NOMO-1 (cell line): ENCODE measurements at regions not wholly inside any gene's neighbourhood (a gene's known extent, or its start where the extent isn't known, plus 50 kb on each side); places are given as distances from the start of the nearest gene placed in this dataset.

Experiments used
- DNase-seq, 2 experiments: peaks; one replicate each; lab custom pipeline; 2025; ENCODE audit not compliant: unreplicated experiment in 2 of 2; lab: John Stamatoyannopoulos, UW

DNA sequence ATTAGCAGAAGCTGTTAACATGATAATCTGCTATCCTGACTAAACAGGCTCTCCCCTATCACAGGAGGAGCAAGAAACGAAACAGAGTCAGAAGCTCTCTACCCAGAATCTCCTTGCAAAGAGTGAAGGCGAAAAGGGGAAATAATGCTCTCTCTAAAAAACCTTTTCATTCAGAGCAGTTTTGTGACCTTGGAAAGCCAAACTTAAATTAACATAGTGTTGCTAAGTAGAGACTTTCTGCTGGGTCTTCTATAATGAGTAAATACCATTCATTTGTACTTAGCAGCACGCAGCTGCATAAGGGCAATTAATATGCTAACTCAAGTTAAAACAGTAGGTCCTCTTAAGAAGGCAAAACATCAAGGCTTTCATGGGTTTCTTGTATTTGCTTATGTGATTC, 101.7 kb upstream of the GPR139 start:
- peak in 1 of 2 experiments; percentile 0 for DNase-seq

DNA sequence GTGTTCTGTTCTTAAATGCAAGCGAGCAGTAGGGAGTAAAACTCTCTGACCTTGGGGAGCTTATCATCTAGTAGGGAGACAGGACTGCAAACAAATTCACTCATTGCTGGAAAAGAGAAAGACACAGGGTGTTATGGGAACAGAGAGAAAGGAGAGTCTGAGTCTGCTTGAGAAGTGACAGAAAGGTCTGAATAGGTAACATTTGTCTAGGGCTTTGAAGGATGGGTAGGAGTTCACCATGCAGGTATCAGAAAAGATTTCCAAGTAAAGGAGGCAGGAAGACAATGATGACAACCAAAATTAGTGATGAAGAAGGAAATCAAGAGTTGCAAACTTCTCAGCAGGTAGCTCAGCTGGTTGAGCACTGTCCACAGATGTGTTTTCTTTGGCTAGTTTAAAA, 93.6 kb upstream of the GPR139 start:
- DNase-seq = no peak

DNA sequence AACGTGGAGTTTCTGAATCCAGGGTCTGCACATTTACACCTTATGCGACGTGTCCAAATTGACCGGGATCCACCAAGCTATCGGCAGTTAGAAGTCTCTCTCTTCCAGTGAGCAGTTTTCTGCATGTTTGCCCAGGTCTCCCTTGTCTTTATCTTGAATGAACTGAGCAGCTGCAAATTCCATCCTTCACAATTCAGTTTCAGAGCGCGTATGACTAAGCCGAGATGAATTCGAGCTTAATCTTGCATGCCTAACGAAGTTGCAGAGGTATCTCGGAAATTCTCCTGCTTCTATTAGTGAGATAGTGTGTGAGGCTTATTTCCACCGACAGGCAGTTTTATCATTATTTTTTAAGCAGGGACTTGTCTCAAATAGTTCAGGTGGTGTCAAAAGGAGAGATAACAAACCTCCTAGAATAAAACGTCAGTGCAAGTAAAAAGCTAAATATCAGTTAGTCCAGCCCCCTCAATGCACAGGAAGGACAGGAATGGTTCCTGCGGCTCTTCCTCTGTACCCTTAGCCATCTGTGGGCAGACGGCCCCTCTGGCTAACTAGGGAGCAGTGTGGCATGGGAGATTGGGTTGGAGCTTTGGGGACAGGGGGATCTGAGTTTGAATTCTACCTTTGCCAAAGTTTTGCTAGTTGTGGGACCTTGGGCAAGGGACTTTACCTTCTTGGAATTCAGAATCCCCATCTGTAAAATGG, 93.0 kb upstream of the GPR139 start:
- DNase-seq = no peak

DNA sequence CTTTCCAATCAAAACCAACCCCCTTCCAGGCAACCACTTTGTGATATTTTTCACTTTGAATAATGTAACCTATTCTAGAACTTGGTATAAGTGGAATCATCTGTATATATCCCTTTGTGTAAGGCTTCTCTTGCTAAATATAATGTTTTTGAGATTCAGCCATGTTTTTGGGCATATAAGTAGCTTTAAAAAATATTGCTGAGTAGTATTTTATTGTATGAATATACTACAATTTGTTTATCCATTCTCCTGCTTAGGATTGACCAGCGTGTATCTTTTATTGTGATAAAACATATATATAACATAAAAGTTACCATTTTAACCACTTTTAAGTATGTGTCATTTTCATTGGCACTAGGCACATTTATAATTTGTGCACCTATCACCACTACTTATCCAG, 79.8 kb upstream of the GPR139 start:
- DNase-seq = no peak

DNA sequence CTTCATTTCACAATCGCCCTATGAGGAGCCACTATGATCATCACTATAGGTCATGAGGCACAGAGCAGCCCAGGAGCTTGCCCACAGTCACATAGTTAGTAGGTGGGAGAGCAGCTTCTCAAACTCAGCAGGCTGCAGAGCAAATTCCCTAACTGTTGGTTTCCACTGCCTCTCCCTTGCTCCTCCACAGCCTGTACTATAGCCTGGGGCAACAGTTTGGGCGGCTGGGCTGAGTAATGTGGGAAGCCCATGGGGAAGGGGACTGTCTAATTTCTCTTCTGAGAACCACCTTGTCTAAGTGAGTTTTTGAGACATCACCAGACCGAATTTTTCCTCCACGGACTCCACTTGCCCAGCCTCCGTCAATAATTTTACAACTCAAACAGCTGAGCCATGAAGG, 73.4 kb upstream of the GPR139 start:
- DNase-seq = no peak

DNA sequence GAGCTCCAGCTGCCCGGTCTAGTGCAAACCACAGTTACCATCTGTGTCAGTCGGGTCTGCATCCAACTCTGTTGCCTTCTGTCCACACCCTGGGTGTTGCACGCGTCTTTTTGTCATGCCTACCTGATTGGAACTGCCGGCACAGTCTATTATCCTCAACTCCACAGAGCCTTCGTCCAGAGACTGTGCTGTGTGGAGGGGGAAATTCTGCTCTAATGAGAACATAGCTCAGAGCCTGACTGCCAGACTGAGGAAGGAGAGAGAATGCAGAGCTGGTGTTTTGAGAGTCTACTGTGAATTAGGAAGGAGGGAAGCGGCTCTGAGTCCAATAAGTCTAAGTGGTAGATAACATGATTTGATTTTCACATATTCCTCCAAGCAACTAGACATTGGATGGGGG, 68.3 kb upstream of the GPR139 start:
- DNase-seq = no peak

DNA sequence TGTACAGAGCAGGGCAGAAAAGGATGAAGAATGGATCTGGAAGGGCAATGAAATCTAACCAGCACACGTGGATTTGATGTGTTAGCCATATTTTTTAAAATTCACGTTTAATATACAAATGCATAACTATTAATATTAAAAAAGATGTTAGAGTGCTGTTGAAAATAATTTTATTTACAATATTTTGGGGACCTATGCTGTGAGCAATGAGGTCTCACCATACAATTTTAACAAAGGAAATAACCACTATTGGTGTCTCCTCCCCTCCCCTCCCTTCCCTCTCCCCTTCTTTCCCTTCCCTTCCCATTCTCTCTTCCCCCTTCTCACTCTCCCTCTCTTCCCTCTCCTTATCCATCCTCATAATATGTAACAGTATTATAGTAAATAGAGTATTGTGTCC, 64.2 kb upstream of the GPR139 start:
- no peak for DNase-seq

DNA sequence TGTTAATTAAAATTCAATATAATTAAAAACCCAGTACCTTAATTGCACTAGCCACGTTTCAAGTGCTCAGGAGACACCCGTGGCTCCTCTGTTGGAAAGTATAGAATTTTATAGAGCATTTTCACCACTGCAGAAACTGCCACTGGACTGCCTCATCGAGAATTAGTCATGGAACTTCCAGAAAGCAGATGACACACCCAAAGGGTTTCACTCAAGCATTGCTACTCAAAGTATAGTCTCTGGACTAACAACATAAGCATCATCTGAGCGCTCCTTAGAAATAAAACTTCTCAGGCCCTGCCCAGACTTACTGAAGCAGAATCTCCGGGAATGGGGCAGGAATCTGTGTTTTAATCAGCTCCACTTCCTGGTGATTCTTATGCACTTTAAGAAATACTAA, 63.5 kb upstream of the GPR139 start:
- DNase-seq = no peak

DNA sequence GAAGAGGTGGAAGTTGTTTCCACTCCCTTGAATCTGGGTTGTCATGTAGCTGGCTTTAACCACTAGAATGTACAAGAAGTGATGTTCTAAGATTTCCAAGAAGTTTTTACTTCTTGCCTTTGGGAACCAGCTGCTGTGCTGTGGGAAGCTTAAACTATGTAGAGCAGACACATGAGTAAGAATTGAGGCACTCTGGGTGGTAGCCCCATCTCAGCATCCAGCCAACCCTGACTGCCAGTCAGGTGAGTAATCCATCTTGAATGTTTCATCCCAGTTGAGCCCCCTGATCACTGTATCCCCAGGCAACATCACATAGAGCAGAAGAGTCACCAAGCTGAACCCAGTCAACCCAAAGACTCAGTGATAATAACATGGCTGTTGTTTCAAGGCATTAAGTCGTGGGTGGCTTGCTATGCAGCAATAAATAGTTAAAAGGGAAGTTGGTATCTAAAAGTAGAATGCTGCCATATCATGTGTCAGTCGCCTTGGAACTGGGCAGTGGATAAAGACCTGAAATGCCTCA, 62.8 kb upstream of the GPR139 start:
- DNase-seq = no peak

DNA sequence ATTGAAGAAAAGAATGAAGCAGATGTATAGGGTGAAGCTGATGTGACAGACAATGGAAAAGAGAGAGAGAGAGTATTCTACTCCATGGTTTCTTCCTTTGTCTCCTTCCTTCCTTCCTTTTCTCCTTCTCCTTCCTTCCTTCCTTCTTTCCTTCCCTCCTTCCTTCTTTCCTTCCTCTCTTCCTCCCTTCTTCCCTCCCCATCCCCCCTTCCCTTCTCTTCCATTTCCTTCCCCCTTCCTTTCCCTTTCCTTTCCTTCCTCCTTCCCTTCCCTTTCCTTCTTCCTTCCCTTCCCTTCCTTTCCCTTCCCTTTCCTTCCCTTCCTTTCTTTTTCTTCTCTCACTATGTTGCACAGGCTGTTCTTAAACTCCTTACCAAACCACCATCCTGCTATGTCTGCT, 55.7 kb upstream of the GPR139 start:
- DNase-seq = no peak
